Osteocyte (in vitro differentiated cells): ENCODE measurements at regions not wholly inside any gene's neighbourhood (a gene's known extent, or its start where the extent isn't known, plus 50 kb on each side); places are given as distances from the start of the nearest gene placed in this dataset.

Source experiments
- DNase-seq: peaks from one replicate; pipeline ENCODE4 v3.0.0; 2021; ENCODE audit warnings: mixed read lengths; ENCODE audit not compliant: unreplicated experiment; ENCODE audit errors: extremely low spot score
- H3K27ac Mint-ChIP-seq: one replicate; pipeline ENCODE4 v1.8.0; 2021; ENCODE audit warnings: mild to moderate bottlenecking, mixed read lengths; ENCODE audit not compliant: unreplicated experiment
- H3K27me3 Mint-ChIP-seq: one replicate; pipeline ENCODE4 v1.8.0; 2021; ENCODE audit warnings: mixed read lengths; ENCODE audit not compliant: unreplicated experiment
- H3K36me3 Mint-ChIP-seq: one replicate; pipeline ENCODE4 v1.8.0; 2021; ENCODE audit warnings: mixed read lengths; ENCODE audit not compliant: unreplicated experiment
- H3K4me1 Mint-ChIP-seq: one replicate; pipeline ENCODE4 v1.8.0; 2021; ENCODE audit warnings: mixed read lengths; ENCODE audit not compliant: unreplicated experiment
- H3K4me3 Mint-ChIP-seq: one replicate; pipeline ENCODE4 v1.8.0; 2021; ENCODE audit warnings: mild to moderate bottlenecking, moderate library complexity, mixed read lengths; ENCODE audit not compliant: unreplicated experiment
- H3K9me3 Mint-ChIP-seq: one replicate; pipeline ENCODE4 v1.8.0; 2021; ENCODE audit warnings: mixed read lengths; ENCODE audit not compliant: unreplicated experiment
- TF ChIP-seq, protein P1 (sequence below): fragments of 200-600 bp; sonication (generic); IDR thresholded peaks from 2 replicates; pipeline ENCODE4 v1.5.0; 2021; ENCODE audit warnings: antibody characterized with exemption, mild to moderate bottlenecking, moderate library complexity

DNA sequence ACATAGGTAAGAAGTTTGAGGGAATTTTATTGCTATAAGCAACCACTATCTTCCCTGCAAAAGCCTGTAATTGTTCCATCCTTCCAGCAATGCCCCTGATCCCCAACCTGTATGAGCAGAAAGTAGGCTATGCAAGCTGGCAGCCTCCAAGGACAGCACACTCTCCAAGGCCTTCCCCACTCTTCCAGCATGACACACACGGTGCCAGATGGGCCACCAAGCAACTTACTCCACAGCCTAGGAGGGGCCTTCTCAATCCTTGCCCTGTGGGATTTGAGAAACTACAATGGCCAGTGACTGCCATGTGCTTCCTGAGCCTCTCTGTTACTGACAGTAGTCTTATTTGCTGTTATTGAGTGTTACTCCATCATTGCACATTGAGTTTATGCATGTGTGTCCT, 137.5 kb downstream of the ACTR3 start:
- Mint-ChIP-seq H3K4me1 (peaks cover 4% of the 10 kb centered on the region), H3K27ac (no peak overlapping the region), H3K4me3 (no peak overlapping the region), H3K36me3 (no peaks in the 10 kb centered on the region), H3K27me3 (peaks cover 14% of the 10 kb centered on the region), H3K9me3 (peaks cover 5% of the 10 kb centered on the region)
- TF ChIP-seq, protein P1, sequence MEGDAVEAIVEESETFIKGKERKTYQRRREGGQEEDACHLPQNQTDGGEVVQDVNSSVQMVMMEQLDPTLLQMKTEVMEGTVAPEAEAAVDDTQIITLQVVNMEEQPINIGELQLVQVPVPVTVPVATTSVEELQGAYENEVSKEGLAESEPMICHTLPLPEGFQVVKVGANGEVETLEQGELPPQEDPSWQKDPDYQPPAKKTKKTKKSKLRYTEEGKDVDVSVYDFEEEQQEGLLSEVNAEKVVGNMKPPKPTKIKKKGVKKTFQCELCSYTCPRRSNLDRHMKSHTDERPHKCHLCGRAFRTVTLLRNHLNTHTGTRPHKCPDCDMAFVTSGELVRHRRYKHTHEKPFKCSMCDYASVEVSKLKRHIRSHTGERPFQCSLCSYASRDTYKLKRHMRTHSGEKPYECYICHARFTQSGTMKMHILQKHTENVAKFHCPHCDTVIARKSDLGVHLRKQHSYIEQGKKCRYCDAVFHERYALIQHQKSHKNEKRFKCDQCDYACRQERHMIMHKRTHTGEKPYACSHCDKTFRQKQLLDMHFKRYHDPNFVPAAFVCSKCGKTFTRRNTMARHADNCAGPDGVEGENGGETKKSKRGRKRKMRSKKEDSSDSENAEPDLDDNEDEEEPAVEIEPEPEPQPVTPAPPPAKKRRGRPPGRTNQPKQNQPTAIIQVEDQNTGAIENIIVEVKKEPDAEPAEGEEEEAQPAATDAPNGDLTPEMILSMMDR: no peak
- DNase-seq: no peak

DNA sequence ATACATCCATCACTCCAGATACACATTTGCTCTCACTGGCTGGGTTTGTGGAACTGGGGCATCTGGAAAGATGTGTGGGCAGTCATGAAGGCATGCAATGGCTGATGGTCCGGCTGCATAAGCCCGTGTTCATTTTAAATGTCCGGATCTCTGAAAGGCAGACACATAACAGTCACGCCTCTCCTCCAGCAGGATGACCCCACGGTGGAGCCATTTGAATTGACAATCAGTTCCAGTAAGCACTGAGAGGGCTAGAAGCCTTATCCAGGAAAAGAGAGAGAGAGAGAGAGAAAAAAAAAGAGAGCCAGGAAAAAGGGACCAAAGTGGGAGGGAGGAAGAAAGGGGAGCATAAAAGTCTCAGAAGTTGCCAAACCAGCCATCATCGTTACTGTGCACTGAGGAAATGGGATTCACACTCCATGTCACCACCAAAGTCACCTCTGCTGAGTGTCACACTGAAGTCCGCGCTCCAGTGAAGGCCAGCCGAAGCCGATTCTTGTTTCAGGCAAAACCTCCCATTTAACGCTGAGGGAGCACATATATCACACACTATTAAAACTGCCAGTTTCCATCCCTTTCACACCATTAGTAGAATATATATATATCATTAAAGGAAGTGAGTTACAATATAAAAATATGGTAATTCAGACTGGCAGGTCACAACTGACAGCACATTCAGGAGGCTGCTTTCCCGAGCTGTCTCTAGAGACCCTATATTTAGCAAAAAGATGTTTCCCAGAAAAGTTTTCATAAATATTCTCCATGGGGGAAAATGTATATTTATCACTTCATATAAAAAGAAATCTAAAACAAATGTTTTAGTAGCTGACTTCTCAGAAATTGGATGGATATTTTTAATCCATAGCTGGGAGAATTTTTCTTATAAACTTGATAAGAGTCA, 142.0 kb downstream of the ACTR3 start:
- DNase-seq: no peak
- Mint-ChIP-seq H3K4me1 (no peaks in the 10 kb centered on the region), H3K36me3 (no peaks in the 10 kb centered on the region), H3K27me3 (peaks cover 38% of the 10 kb centered on the region), H3K9me3 (peaks cover 10% of the 10 kb centered on the region), H3K27ac (no peak overlapping the region), H3K4me3 (no peak overlapping the region)
- TF ChIP-seq, protein P1: no peak

DNA sequence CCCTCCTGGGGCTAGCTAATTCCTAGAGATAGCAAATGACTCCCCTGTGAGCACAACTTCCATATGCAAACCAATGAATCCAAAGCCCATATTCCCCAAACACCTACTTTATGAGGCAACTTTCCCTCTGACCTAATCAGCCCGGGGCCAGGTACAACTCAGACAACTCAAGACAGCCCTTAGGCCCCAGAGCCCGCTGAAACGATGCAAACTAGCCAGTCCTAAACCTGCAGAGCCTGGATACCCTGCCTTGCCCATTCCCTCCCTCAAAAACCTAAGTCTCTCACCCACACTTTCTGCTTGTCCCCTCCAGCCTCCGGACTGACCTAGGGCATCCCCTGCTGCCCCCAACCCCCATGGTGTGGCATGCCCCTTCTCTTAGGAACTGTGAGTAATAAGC, 142.8 kb downstream of the ACTR3 start:
- no peak overlapping the region for H3K4me3 Mint-ChIP-seq
- TF ChIP-seq, protein P1: no peak
- no peaks in the 10 kb centered on the region for H3K36me3 Mint-ChIP-seq
- DNase-seq: no peak
- H3K9me3 Mint-ChIP-seq: peaks cover 12% of the 10 kb centered on the region
- H3K27me3 Mint-ChIP-seq: peaks cover 44% of the 10 kb centered on the region
- H3K4me1 Mint-ChIP-seq: no peaks in the 10 kb centered on the region
- H3K27ac Mint-ChIP-seq: no peak overlapping the region

DNA sequence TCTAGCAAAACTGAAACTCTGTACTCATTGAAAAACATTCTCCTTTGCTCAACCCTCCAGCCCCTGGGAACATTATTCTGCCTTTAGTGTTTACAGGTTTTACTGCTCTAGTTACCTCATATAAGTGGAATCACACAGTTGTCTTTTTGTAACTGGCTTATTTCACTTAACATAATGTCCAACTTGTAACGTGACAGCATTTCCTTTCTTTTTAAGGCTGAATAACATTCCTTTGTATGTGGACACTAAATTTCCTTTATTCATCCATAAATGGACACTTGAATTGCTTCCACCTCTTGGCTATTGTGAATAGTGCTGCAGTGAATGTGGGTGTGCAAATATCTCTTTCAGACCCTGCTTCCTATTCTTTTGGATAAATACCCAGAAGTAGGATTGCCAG, 144.9 kb downstream of the ACTR3 start:
- no peaks in the 10 kb centered on the region for H3K36me3 Mint-ChIP-seq
- no peak overlapping the region for H3K27ac Mint-ChIP-seq
- H3K9me3 Mint-ChIP-seq: peaks cover 7% of the 10 kb centered on the region
- TF ChIP-seq, protein P1: no peak
- DNase-seq: no peak
- H3K4me1 Mint-ChIP-seq: no peaks in the 10 kb centered on the region
- H3K4me3 Mint-ChIP-seq: no peak overlapping the region
- peaks cover 39% of the 10 kb centered on the region for H3K27me3 Mint-ChIP-seq

DNA sequence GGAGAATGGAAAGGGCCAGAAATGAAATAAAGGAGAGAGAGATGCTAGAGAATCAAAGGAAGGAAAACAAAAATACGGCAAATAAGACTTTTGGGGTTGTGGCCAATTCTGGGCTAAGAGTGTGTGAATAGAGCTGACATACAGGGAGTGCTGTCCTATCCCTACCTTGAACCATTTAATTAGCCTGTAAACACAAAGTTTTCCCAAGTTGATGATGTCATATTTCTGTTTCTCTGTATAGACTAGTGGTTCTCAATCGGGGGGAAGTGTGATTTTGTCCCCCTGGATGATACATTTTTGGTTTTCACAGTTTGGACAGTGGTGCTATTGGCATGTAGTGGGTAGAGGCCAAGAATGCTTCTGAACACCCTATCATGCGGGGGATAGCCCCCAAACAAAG, 148.8 kb downstream of the ACTR3 start:
- DNase-seq: no peak
- Mint-ChIP-seq H3K27ac (no peak overlapping the region), H3K36me3 (no peaks in the 10 kb centered on the region), H3K9me3 (peaks cover 7% of the 10 kb centered on the region), H3K4me3 (no peak overlapping the region), H3K4me1 (no peaks in the 10 kb centered on the region), H3K27me3 (peaks cover 23% of the 10 kb centered on the region)
- TF ChIP-seq, protein P1: no peak
